Right lobe of liver (tissue), 6 donors: ENCODE measurements at regions not wholly inside any gene's neighbourhood (a gene's known extent, or its start where the extent isn't known, plus 50 kb on each side); places are given as distances from the start of the nearest gene placed in this dataset.
"Not testable (repeated sequence)": the region's sequence is repeated elsewhere in the genome, so short reads cannot be mapped to it uniquely, and the experiment has no call there.

Experiments used
- ATAC-seq, 4 donors: fragments of 200-7000 bp; cut with Tn5 transposase; one replicate each; pipeline ENCODE4 v1.9.1; 2020; ENCODE audit warnings: mild to moderate bottlenecking in 4 of 4, moderate library complexity in 4 of 4
- DNase-seq, 3 donors: peaks; one replicate each; pipeline ENCODE4 v3.0.0-alpha.2; 2020
- H3K27ac ChIP-seq, 3 donors: fragments of 200-600 bp; one replicate each; pipeline ENCODE4 v1.8.0; 2022
- H3K27me3 ChIP-seq, 2 donors: fragments of 200-600 bp; one replicate each; pipeline ENCODE4 v1.8.0; 2022
- H3K36me3 ChIP-seq, 4 donors: fragments of 200-600 bp; sonication (generic) in 1 of 4; one replicate each; pipeline versions ENCODE4 v1.5.1 to v1.8.0; 2017 to 2022; ENCODE audit warnings: control low read depth in 1 of 4
- H3K4me1 ChIP-seq, 4 donors: fragments of 200-600 bp; sonication (generic) in 1 of 4; one replicate each; pipeline versions ENCODE4 v1.5.1 to v1.8.0; 2017 to 2022; ENCODE audit warnings: control low read depth in 1 of 4
- H3K4me3 ChIP-seq, 3 donors: fragments of 200-600 bp; one replicate each; pipeline ENCODE4 v1.8.0; 2022
- H3K9me3 ChIP-seq, 4 donors: fragments of 200-600 bp; sonication (generic) in 1 of 4; one replicate each; pipeline versions ENCODE4 v1.5.1 to v1.8.0; 2017 to 2022; ENCODE audit warnings: control low read depth in 1 of 4
- CTCF ChIP-seq, 4 donors: fragments of 200-600 bp in 3 of 4; fragments of 450-650 bp in 1 of 4; IDR thresholded peaks; one replicate each; pipeline versions ENCODE4 v1.5.1 to v1.8.0; 2016 to 2022; ENCODE audit warnings: antibody characterized with exemption in 4 of 4, mild to moderate bottlenecking in 2 of 4
- POLR2A ChIP-seq: fragments of 450-650 bp; IDR thresholded peaks from one replicate; pipeline ENCODE4 v1.6.1; 2017; ENCODE audit warnings: antibody characterized with exemption, mild to moderate bottlenecking
- WGBS: methylation state at CpG from one replicate; pipeline ENCODE4 v1.1.6; 2018; ENCODE audit warnings: low coverage, low lambda C conversion rate; ENCODE audit not compliant: insufficient coverage; ENCODE audit errors: missing lambda C conversion rate; 5-methylcytosine and 5-hydroxymethylcytosine counted together
- intact Hi-C, 2 donors: fragments of 100-400 bp; cut with DNase I; formaldehyde crosslinking; loops; one replicate each; pipeline versions ENCODE4 v1.11.2 to v1.14.1; 2022
- donor health status: DM: no; HTN: yes; CAD: no.
- donor health status: DM: no; HTN: no; CAD: no.
- donor health status: DM: no; HTN: no; CAD: no.
- donor health status: DM: no; HTN: yes; CAD: no.
- donor health status: DM: no; HTN: yes; CAD: no.

GRCh38 chr6:27601668-27602254, 128.9 kb upstream of the ZNF184 start:
- peaks cover 0 to 9% of the 10 kb centered on the region in 2 donors for H3K27me3 ChIP-seq
- H3K4me3 ChIP-seq, result no peak overlapping the region
- ATAC-seq, result no peak
- no peaks in the 10 kb centered on the region for H3K4me1 ChIP-seq
- H3K27ac ChIP-seq, result no peak overlapping the region
- TF ChIP-seq POLR2A (no peak), CTCF (IDR thresholded peaks at IDR 0.05) (no peak)
- intact Hi-C loops, result no loop called here
- no peaks in the 10 kb centered on the region for H3K36me3 ChIP-seq
- DNase-seq, result no peak
- H3K9me3 ChIP-seq, result no peaks in the 10 kb centered on the region
- 6% methylated on average over 22 of the region's 23 CpGs for WGBS

GRCh38 chr6:27599859-27600532, 127.1 kb upstream of the ZNF184 start:
- TF ChIP-seq POLR2A (no peak), CTCF (IDR thresholded peaks at IDR 0.05) (no peak)
- intact Hi-C loops, result no loop called here
- no peak for DNase-seq
- H3K4me3 ChIP-seq, result no peak overlapping the region
- 72% methylated on average over 12 of the region's 19 CpGs for WGBS
- no peak overlapping the region for H3K27ac ChIP-seq
- no peaks in the 10 kb centered on the region for H3K4me1 ChIP-seq
- H3K27me3 ChIP-seq, result peaks cover 0 to 12% of the 10 kb centered on the region in 2 donors
- no peaks in the 10 kb centered on the region for H3K36me3 ChIP-seq
- H3K9me3 ChIP-seq, result no peaks in the 10 kb centered on the region
- ATAC-seq, result no peak

GRCh38 chr6:27597031-27597567, 124.2 kb upstream of the ZNF184 start:
- H3K4me3 ChIP-seq, intact Hi-C loops, DNase-seq, H3K4me1 ChIP-seq, H3K36me3 ChIP-seq, H3K9me3 ChIP-seq, H3K27ac ChIP-seq, ATAC-seq: not testable (repeated sequence)
- peaks cover 0 to 25% of the 10 kb centered on the region in 2 donors for H3K27me3 ChIP-seq
- 40% methylated on average over 11 of the region's 13 CpGs for WGBS

GRCh38 chr6:27593861-27594260, 121.0 kb upstream of the ZNF184 start:
- no peak for ATAC-seq
- no peaks in the 10 kb centered on the region for H3K9me3 ChIP-seq
- H3K4me1 ChIP-seq, result no peaks in the 10 kb centered on the region
- intact Hi-C loops, result no loop called here
- H3K27ac ChIP-seq, result no peak overlapping the region
- no peak for TF ChIP-seq POLR2A
- no peak for TF ChIP-seq CTCF (IDR thresholded peaks at IDR 0.05)
- WGBS, result 0% methylated on average over 2 of the region's 5 CpGs
- no peak overlapping the region for H3K4me3 ChIP-seq
- H3K36me3 ChIP-seq, result peaks cover 0 to 2% (median 0%) of the 10 kb centered on the region in 4 donors
- H3K27me3 ChIP-seq, result peaks cover 0 to 33% of the 10 kb centered on the region in 2 donors
- DNase-seq, result no peak

- TF ChIP-seq POLR2A (no peak), CTCF (IDR thresholded peaks at IDR 0.05) (no peak)
- Histone ChIP-seq H3K4me1 (no peaks in the 10 kb centered on the region), H3K27me3 (peaks cover 0 to 34% of the 10 kb centered on the region in 2 donors), H3K9me3 (no peaks in the 10 kb centered on the region), H3K27ac (no peak overlapping the region), H3K4me3 (no peak overlapping the region), H3K36me3 (peaks cover 0 to 2% (median 0%) of the 10 kb centered on the region in 4 donors)
- ATAC-seq, result no peak
- DNase-seq, result no peak
- WGBS, result 11% methylated on average over 17 of the region's 19 CpGs
- intact Hi-C loops, result no loop called here
Observed at GRCh38 chr6:27593200-27593818, 120.4 kb upstream of the ZNF184 start.
